D721Med (cell line): ENCODE measurements at regions not wholly inside any gene's neighbourhood (a gene's known extent, or its start where the extent isn't known, plus 50 kb on each side); places are given as distances from the start of the nearest gene placed in this dataset.

Experiments
- DNase-seq: peaks from one replicate; pipeline ENCODE4 v3.0.0; 2011; ENCODE audit warnings: low spot score; ENCODE audit not compliant: insufficient read length
- FAIRE-seq: peaks from 2 replicates; lab custom pipeline; 2011; peaks lifted over from hg19 to GRCh38; lab: Jason Lieb, UNC
- TF ChIP-seq, protein P1 (sequence below): IDR thresholded peaks from 2 replicates; pipeline ENCODE4 v1.5.1; 2012; ENCODE audit warnings: mild to moderate bottlenecking, control low read depth; ENCODE audit not compliant: insufficient read depth; ENCODE audit errors: missing control alignments

- TF ChIP-seq, protein P1, sequence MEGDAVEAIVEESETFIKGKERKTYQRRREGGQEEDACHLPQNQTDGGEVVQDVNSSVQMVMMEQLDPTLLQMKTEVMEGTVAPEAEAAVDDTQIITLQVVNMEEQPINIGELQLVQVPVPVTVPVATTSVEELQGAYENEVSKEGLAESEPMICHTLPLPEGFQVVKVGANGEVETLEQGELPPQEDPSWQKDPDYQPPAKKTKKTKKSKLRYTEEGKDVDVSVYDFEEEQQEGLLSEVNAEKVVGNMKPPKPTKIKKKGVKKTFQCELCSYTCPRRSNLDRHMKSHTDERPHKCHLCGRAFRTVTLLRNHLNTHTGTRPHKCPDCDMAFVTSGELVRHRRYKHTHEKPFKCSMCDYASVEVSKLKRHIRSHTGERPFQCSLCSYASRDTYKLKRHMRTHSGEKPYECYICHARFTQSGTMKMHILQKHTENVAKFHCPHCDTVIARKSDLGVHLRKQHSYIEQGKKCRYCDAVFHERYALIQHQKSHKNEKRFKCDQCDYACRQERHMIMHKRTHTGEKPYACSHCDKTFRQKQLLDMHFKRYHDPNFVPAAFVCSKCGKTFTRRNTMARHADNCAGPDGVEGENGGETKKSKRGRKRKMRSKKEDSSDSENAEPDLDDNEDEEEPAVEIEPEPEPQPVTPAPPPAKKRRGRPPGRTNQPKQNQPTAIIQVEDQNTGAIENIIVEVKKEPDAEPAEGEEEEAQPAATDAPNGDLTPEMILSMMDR, result no peak
Observed at GRCh38 chrX:145729635-145730034, 88.0 kb upstream of the SLITRK2 start.

GRCh38 chrX:145735036-145735435, 82.6 kb upstream of the SLITRK2 start:
- TF ChIP-seq, protein P1, result no peak
- FAIRE-seq (no peak), DNase-seq (no peak)

More at GRCh38 chrX:145729635-145730034, 88.0 kb upstream of the SLITRK2 start:
- FAIRE-seq (no peak), DNase-seq (no peak)

GRCh38 chrX:145751943-145752342, 65.7 kb upstream of the SLITRK2 start:
- TF ChIP-seq, protein P1, result no peak
- DNase-seq (no peak), FAIRE-seq (no peak)
